Activated CD8-positive, alpha-beta memory T cell treated with anti-CD3 and anti-CD28 coated beads for 24 hours (primary cell): ENCODE measurements at regions not wholly inside any gene's neighbourhood (a gene's known extent, or its start where the extent isn't known, plus 50 kb on each side); places are given as distances from the start of the nearest gene placed in this dataset.
"Not testable (repeated sequence)": the region's sequence is repeated elsewhere in the genome, so short reads cannot be mapped to it uniquely, and the experiment has no call there.

Source experiments
- DNase-seq: peaks from one replicate; pipeline ENCODE4 v3.0.0-alpha.2; 2020

- no peak for DNase-seq
Observed at GRCh38 chr18:70400476-70400875, 111.6 kb downstream of the SOCS6 start.

GRCh38 chr18:70398076-70398475 lies 109.2 kb downstream of the SOCS6 start:
- DNase-seq: no peak

- DNase-seq: no peak
Observed at GRCh38 chr18:70397259-70397925, 108.5 kb downstream of the SOCS6 start.

GRCh38 chr18:70395771-70396170 lies 106.9 kb downstream of the SOCS6 start:
- DNase-seq: not testable (repeated sequence)

GRCh38 chr18:70394672-70395071 lies 105.8 kb downstream of the SOCS6 start:
- no peak for DNase-seq

GRCh38 chr18:70390371-70391090 lies 101.7 kb downstream of the SOCS6 start:
- DNase-seq: no peak

GRCh38 chr18:70389036-70389435 lies 100.2 kb downstream of the SOCS6 start:
- DNase-seq: not testable (repeated sequence)

GRCh38 chr18:70387027-70387426 lies 98.2 kb downstream of the SOCS6 start:
- no peak for DNase-seq

- no peak for DNase-seq
Observed at GRCh38 chr18:70386582-70386981, 97.7 kb downstream of the SOCS6 start.

GRCh38 chr18:70385474-70385873 lies 96.6 kb downstream of the SOCS6 start:
- DNase-seq: no peak

GRCh38 chr18:70384181-70384790 lies 95.4 kb downstream of the SOCS6 start:
- DNase-seq: no peak

GRCh38 chr18:70382992-70383717 lies 94.3 kb downstream of the SOCS6 start:
- no peak for DNase-seq

- DNase-seq: no peak
Observed at GRCh38 chr18:70382017-70382416, 93.2 kb downstream of the SOCS6 start.

- no peak for DNase-seq
Observed at GRCh38 chr18:70380915-70381896, 92.4 kb downstream of the SOCS6 start.
